ENCODE measurements at regions not wholly inside any gene's neighbourhood (a gene's known extent, or its start where the extent isn't known, plus 50 kb on each side); places are given as distances from the start of the nearest gene placed in this dataset.

GRCh38 chr4:145406970-145407369 lies 74.7 kb upstream of the SMAD1 start:
- no peak overlapping the region for H3K27ac ChIP-seq
- H3K9ac ChIP-seq, result no peak overlapping the region
- H3K4me3 ChIP-seq (IDR thresholded peaks at IDR 0.05; ENCODE audit: insufficient read depth, low read depth, low read length), result no peak overlapping the region
- H3K27me3 ChIP-seq (ENCODE audit: insufficient read depth, low read depth), result no peaks in the 10 kb centered on the region
- TF ChIP-seq CTCF (conservative IDR thresholded peaks at IDR 0.05; ENCODE audit: low read depth, low read length), result no peak
- H4K20me1 ChIP-seq (ENCODE audit: insufficient read depth), result no peaks in the 10 kb centered on the region
- no peak overlapping the region for H3K4me2 ChIP-seq
- H3K4me1 ChIP-seq (ENCODE audit: low read depth, poor library complexity, severe bottlenecking), result no peaks in the 10 kb centered on the region
- no peaks in the 10 kb centered on the region for H3K36me3 ChIP-seq (ENCODE audit: insufficient read depth)
- H3K79me2 ChIP-seq (ENCODE audit: insufficient read depth, low read depth), result no peaks in the 10 kb centered on the region
- H2AFZ ChIP-seq (ENCODE audit: low read depth), result no peak overlapping the region

GRCh38 chr4:145404761-145405160 lies 76.9 kb upstream of the SMAD1 start:
- Histone ChIP-seq H3K36me3 (ENCODE audit: insufficient read depth) (no peaks in the 10 kb centered on the region), H3K4me2 (no peak overlapping the region), H2AFZ (ENCODE audit: low read depth) (no peak overlapping the region)

GRCh38 chr4:145396581-145396980 lies 85.1 kb upstream of the SMAD1 start:
- no peak for TF ChIP-seq CTCF (conservative IDR thresholded peaks at IDR 0.05; ENCODE audit: low read depth, low read length)
- Histone ChIP-seq H3K79me2 (ENCODE audit: insufficient read depth, low read depth) (no peaks in the 10 kb centered on the region), H3K27ac (no peak overlapping the region), H2AFZ (ENCODE audit: low read depth) (no peak overlapping the region), H4K20me1 (ENCODE audit: insufficient read depth) (no peaks in the 10 kb centered on the region), H3K27me3 (ENCODE audit: insufficient read depth, low read depth) (no peaks in the 10 kb centered on the region), H3K4me2 (no peak overlapping the region), H3K4me3 (IDR thresholded peaks at IDR 0.05; ENCODE audit: insufficient read depth, low read depth, low read length) (no peak overlapping the region), H3K36me3 (ENCODE audit: insufficient read depth) (no peaks in the 10 kb centered on the region), H3K4me1 (ENCODE audit: low read depth, poor library complexity, severe bottlenecking) (no peaks in the 10 kb centered on the region), H3K9ac (no peak overlapping the region)

More at GRCh38 chr4:145404761-145405160, 76.9 kb upstream of the SMAD1 start:
- Histone ChIP-seq H3K79me2 (ENCODE audit: insufficient read depth, low read depth) (no peaks in the 10 kb centered on the region), H3K4me1 (ENCODE audit: low read depth, poor library complexity, severe bottlenecking) (no peaks in the 10 kb centered on the region), H3K27ac (no peak overlapping the region), H4K20me1 (ENCODE audit: insufficient read depth) (no peaks in the 10 kb centered on the region), H3K4me3 (IDR thresholded peaks at IDR 0.05; ENCODE audit: insufficient read depth, low read depth, low read length) (no peak overlapping the region), H3K27me3 (ENCODE audit: insufficient read depth, low read depth) (no peaks in the 10 kb centered on the region), H3K9ac (no peak overlapping the region)
- no peak for TF ChIP-seq CTCF (conservative IDR thresholded peaks at IDR 0.05; ENCODE audit: low read depth, low read length)

- H4K20me1 ChIP-seq (ENCODE audit: insufficient read depth), result no peaks in the 10 kb centered on the region
- H3K79me2 ChIP-seq (ENCODE audit: insufficient read depth, low read depth), result no peaks in the 10 kb centered on the region
- TF ChIP-seq CTCF (conservative IDR thresholded peaks at IDR 0.05; ENCODE audit: low read depth, low read length), result no peak
- H3K36me3 ChIP-seq (ENCODE audit: insufficient read depth), result no peaks in the 10 kb centered on the region
- no peak overlapping the region for H2AFZ ChIP-seq (ENCODE audit: low read depth)
- H3K27ac ChIP-seq, result no peak overlapping the region
- no peaks in the 10 kb centered on the region for H3K4me1 ChIP-seq (ENCODE audit: low read depth, poor library complexity, severe bottlenecking)
- no peaks in the 10 kb centered on the region; the same call in 1 of the 2 replicates for H3K27me3 ChIP-seq (ENCODE audit: insufficient read depth, low read depth)
- no peak overlapping the region for H3K4me2 ChIP-seq
- H3K4me3 ChIP-seq (IDR thresholded peaks at IDR 0.05; ENCODE audit: insufficient read depth, low read depth, low read length), result no peak overlapping the region
- no peak overlapping the region for H3K9ac ChIP-seq
These were observed 91.1 kb upstream of the SMAD1 start for GRCh38 chr4:145390571-145390970.
